ENCODE measurements at regions not wholly inside any gene's neighbourhood (a gene's known extent, or its start where the extent isn't known, plus 50 kb on each side); places are given as distances from the start of the nearest gene placed in this dataset.

DNA sequence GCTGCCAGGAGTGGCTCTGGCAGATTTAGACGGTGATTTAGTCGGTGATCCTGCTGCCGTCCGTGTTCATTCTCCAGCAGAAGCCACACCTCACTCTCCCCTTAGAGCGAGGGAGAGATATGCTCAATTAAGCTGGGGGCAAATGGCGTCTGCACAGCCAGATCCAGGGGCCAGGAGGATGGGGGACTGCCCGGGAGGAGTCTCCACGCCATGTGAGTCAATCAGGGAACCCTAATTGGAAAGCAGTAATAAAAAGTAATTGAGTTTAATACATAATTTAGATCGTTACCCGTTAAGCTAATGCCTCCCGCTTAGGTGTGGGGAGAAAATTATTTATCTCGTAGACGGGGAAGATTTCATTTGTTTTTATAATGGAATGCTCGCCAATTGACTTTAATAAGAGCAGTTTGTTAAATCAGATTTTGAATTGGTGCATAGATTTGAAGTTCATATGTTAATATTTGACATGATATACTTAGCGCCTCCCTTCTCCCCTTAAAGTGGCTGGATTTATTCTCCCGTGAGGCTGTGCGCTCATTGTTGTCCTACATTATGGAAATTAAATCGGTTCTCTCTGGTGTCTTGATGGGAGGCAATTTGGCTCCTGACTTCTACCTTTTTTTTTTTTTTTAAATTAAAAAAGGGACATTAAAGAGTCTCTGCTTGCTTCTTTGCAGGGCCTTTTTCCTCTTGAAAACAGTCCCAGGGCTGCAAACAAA, 104.9 kb upstream of the C14orf180 start:
- no TSS peak for BruUV-seq (replicated peaks)
- no peak for TF ChIP-seq CTCF (IDR thresholded peaks at IDR 0.05; ENCODE audit: insufficient read depth in 1 of 2, low read depth in 1 of 2, low read length in 1 of 2, severe bottlenecking in 1 of 2, unreplicated experiment in 1 of 2)

GRCh38 chr14:104475256-104475655, 104.3 kb upstream of the C14orf180 start:
- ChIA-PET POLR2A (no interaction called here), CTCF (no interaction called here)
- Histone ChIP-seq H3K27me3 (replicated peaks; ENCODE audit: control insufficient read depth, insufficient read depth, low read length) (no peaks in the 10 kb centered on the region), H3K9me3 (no peaks in the 10 kb centered on the region), H3K36me3 (ENCODE audit: control insufficient read depth, insufficient read depth, low read length) (no peaks in the 10 kb centered on the region), H3K4me1 (no peaks in the 10 kb centered on the region), H3K4me3 (ENCODE audit: low read depth, low read length) (no peak overlapping the region)
- DNase-seq, result no peak
- TF ChIP-seq CTCF (IDR thresholded peaks at IDR 0.05; ENCODE audit: insufficient read depth in 1 of 2, low read depth in 1 of 2, low read length in 1 of 2, severe bottlenecking in 1 of 2, unreplicated experiment in 1 of 2), result no peak
- Mint-ChIP-seq H3K9me3 (ENCODE audit: unreplicated experiment) (peaks cover 12% of the 10 kb centered on the region), H3K4me3 (ENCODE audit: unreplicated experiment) (no peak overlapping the region), H3K27ac (ENCODE audit: unreplicated experiment) (no peak overlapping the region), H3K4me1 (ENCODE audit: low read depth, unreplicated experiment) (no peaks in the 10 kb centered on the region), H3K27me3 (ENCODE audit: insufficient read depth, unreplicated experiment) (peaks cover 18% of the 10 kb centered on the region), H3K36me3 (ENCODE audit: insufficient read depth, unreplicated experiment) (no peaks in the 10 kb centered on the region)
- no TSS peak for BruUV-seq (replicated peaks)
- intact Hi-C loops (cut with micrococcal nuclease; ENCODE audit: unreplicated experiment), result no loop called here

More for the DNA sequence above, 104.9 kb upstream of the C14orf180 start:
- H3K4me1 ChIP-seq, result no peaks in the 10 kb centered on the region
- no peak for DNase-seq
- Mint-ChIP-seq H3K27ac (ENCODE audit: unreplicated experiment) (no peak overlapping the region), H3K4me3 (ENCODE audit: unreplicated experiment) (no peak overlapping the region), H3K27me3 (ENCODE audit: insufficient read depth, unreplicated experiment) (peaks cover 18% of the 10 kb centered on the region), H3K9me3 (ENCODE audit: unreplicated experiment) (peaks cover 12% of the 10 kb centered on the region), H3K4me1 (ENCODE audit: low read depth, unreplicated experiment) (no peaks in the 10 kb centered on the region), H3K36me3 (ENCODE audit: insufficient read depth, unreplicated experiment) (no peaks in the 10 kb centered on the region)
- ChIA-PET POLR2A (no interaction called here), CTCF (no interaction called here)
- intact Hi-C loops (cut with micrococcal nuclease; ENCODE audit: unreplicated experiment), result no loop called here
- no peaks in the 10 kb centered on the region for H3K36me3 ChIP-seq (ENCODE audit: control insufficient read depth, insufficient read depth, low read length)
- no peak overlapping the region for H3K4me3 ChIP-seq (ENCODE audit: low read depth, low read length)
- no peaks in the 10 kb centered on the region for H3K9me3 ChIP-seq
- H3K27me3 ChIP-seq (replicated peaks; ENCODE audit: control insufficient read depth, insufficient read depth, low read length), result no peaks in the 10 kb centered on the region

DNA sequence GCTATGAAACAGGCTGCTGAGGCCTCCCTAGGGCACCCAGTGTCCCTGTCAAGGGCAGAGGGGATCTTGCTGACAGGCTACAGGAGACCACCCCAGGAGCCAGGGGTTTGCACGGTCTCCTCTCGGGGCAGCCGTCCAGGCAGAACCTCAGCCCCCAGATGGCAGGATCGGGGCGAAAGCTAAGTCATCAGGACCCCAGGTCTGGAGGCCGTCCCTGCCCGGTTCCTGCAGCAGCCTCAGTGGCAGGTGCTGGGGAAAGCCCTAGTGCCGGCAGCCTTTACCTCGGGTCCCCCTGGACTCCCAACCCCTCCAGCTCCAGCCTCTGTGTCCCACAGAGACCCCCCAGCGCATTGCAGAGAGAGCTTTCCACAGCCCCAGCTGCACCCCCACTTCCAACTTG, 103.8 kb upstream of the C14orf180 start:
- Histone ChIP-seq H3K4me3 (ENCODE audit: low read depth, low read length) (no peak overlapping the region), H3K9me3 (no peaks in the 10 kb centered on the region), H3K4me1 (no peaks in the 10 kb centered on the region), H3K36me3 (ENCODE audit: control insufficient read depth, insufficient read depth, low read length) (no peaks in the 10 kb centered on the region), H3K27me3 (replicated peaks; ENCODE audit: control insufficient read depth, insufficient read depth, low read length) (no peaks in the 10 kb centered on the region)
- intact Hi-C loops (cut with micrococcal nuclease; ENCODE audit: unreplicated experiment), result no loop called here
- Mint-ChIP-seq H3K4me3 (ENCODE audit: unreplicated experiment) (no peak overlapping the region), H3K27ac (ENCODE audit: unreplicated experiment) (no peak overlapping the region), H3K9me3 (ENCODE audit: unreplicated experiment) (peaks cover 15% of the 10 kb centered on the region), H3K27me3 (ENCODE audit: insufficient read depth, unreplicated experiment) (peaks cover 18% of the 10 kb centered on the region), H3K36me3 (ENCODE audit: insufficient read depth, unreplicated experiment) (no peaks in the 10 kb centered on the region), H3K4me1 (ENCODE audit: low read depth, unreplicated experiment) (no peaks in the 10 kb centered on the region)
- POLR2A ChIA-PET, result interaction anchor here (0.6 kb wide), 1 partner anchor 96 kb away, joined by 3 read pairs; no protein-coding TSS in a partner anchor
- no TSS peak for BruUV-seq (replicated peaks)
- no peak for DNase-seq
- TF ChIP-seq CTCF (IDR thresholded peaks at IDR 0.05; ENCODE audit: insufficient read depth in 1 of 2, low read depth in 1 of 2, low read length in 1 of 2, severe bottlenecking in 1 of 2, unreplicated experiment in 1 of 2), result no peak
- CTCF ChIA-PET, result no interaction called here
